HT-29 (cell line): ENCODE measurements at regions not wholly inside any gene's neighbourhood (a gene's known extent, or its start where the extent isn't known, plus 50 kb on each side); places are given as distances from the start of the nearest gene placed in this dataset.
"Not testable (repeated sequence)": the region's sequence is repeated elsewhere in the genome, so short reads cannot be mapped to it uniquely, and the experiment has no call there.

Experiments
- DNase-seq: peaks from one replicate; pipeline ENCODE4 v3.0.0-alpha.2; 2015; ENCODE audit warnings: low spot score

- no peak for DNase-seq
Measured at GRCh38 chr18:30177056-30177455, 865.5 kb downstream of the DSC3 start.

- DNase-seq: no peak
Measured at GRCh38 chr18:30175621-30176225, 866.8 kb downstream of the DSC3 start.

- no peak for DNase-seq
Measured at GRCh38 chr18:30175061-30175574, 867.4 kb downstream of the DSC3 start.

- no peak for DNase-seq
Measured at GRCh38 chr18:30163573-30163972, 879.0 kb downstream of the DSC3 start.

- DNase-seq: no peak
Measured at GRCh38 chr18:30160124-30160523, 882.4 kb downstream of the DSC3 start.

GRCh38 chr18:30150586-30151250 lies 891.8 kb downstream of the DSC3 start:
- DNase-seq: no peak

- no peak for DNase-seq
Measured at GRCh38 chr18:30149585-30149984, 893.0 kb downstream of the DSC3 start.

- DNase-seq: no peak
Measured at GRCh38 chr18:30142870-30143269, 899.7 kb downstream of the DSC3 start.

- DNase-seq: no peak
Measured at GRCh38 chr18:30142248-30142647, 900.3 kb downstream of the DSC3 start.

GRCh38 chr18:30141506-30141905 lies 901.0 kb downstream of the DSC3 start:
- DNase-seq: not testable (repeated sequence)

- DNase-seq: no peak
Measured at GRCh38 chr18:30139631-30140287, 902.8 kb downstream of the DSC3 start.

GRCh38 chr18:30135938-30136337 lies 906.6 kb downstream of the DSC3 start:
- no peak for DNase-seq

GRCh38 chr18:30134020-30134419 lies 908.5 kb downstream of the DSC3 start:
- DNase-seq: no peak

- no peak for DNase-seq
Measured at GRCh38 chr18:30132959-30133358, 909.6 kb downstream of the DSC3 start.

GRCh38 chr18:30121397-30121796 lies 921.1 kb downstream of the DSC3 start:
- no peak for DNase-seq

- DNase-seq: no peak
Measured at GRCh38 chr18:30113454-30113853, 929.1 kb downstream of the DSC3 start.

GRCh38 chr18:30106356-30106755 lies 936.2 kb downstream of the DSC3 start:
- DNase-seq: no peak

- no peak for DNase-seq
Measured at GRCh38 chr18:30103881-30104280, 938.7 kb downstream of the DSC3 start.

GRCh38 chr18:30096796-30097195 lies 945.7 kb downstream of the DSC3 start:
- DNase-seq: no peak

GRCh38 chr18:30094556-30094955 lies 948.0 kb downstream of the DSC3 start:
- no peak for DNase-seq

GRCh38 chr18:30093376-30093775 lies 949.2 kb downstream of the DSC3 start:
- no peak for DNase-seq

- no peak for DNase-seq
Measured at GRCh38 chr18:30088238-30089015, 954.1 kb downstream of the DSC3 start.
